Ecto neural progenitor cell (in vitro differentiated cells): ENCODE measurements at regions not wholly inside any gene's neighbourhood (a gene's known extent, or its start where the extent isn't known, plus 50 kb on each side); places are given as distances from the start of the nearest gene placed in this dataset.
"Not testable (repeated sequence)": the region's sequence is repeated elsewhere in the genome, so short reads cannot be mapped to it uniquely, and the experiment has no call there.

ENCODE experiments used
- DNase-seq: peaks from one replicate; pipeline ENCODE4 v3.0.0-alpha.2; 2018; ENCODE audit warnings: low spot score

DNA sequence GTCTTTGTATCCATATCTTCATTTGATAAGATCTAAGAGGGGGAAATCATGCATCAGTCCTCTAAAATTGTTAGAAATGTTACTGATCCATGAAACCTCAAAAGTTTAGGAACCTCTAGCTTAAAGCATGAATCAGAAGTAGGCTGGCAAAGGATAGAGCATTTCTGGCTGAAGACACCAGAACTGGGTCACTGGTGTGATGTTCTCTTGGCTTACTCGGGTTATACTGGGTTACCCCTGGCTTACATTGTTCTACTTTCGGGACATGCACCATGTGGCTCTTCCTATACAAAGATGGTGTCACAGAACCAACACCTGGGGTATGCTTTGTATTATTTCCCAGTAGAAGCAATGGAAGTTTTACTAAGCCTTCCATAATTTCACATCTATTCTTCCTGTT is 83.2 kb upstream of the TNP1 start:
- DNase-seq: no peak

DNA sequence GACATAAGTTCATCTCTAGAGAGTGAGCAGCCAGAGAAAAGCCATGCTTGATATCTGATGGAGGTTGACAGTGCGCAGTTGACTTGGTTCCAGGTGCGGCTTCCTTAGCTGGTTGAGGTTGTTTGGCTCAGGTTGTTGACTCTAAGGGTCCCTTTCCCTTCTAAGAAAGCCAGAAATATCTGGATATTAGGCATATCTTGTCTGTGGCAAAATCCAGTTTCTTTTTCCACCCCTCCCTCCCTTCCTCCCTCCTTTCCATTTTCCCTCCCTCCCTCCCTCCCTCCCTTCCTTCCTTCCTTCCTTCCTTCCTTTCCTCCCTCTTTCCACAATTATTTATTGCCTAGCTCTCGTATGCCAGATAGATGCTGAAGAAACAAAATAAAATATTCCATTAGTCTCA is 82.6 kb upstream of the TNP1 start:
- DNase-seq: no peak

DNA sequence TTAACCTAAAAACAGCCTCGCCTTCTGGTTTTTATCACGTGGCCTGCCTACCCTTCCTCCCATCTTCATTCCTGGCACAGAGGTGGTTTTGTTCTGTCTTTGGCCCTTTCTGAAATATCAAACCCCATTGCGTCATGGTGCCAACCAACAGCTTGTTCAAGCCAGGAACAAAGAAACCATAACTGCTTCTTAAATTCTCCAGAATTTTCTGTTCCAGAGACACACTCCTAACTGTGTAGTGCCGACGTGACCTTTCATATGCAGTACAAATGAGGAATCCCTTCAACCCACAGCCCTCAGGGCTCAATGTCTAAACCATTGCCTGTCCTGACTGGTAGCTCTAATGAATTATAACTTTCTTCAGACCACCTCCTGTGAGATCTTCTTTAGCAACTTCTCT is 82.2 kb upstream of the TNP1 start:
- no peak for DNase-seq

- DNase-seq: no peak
Observed at GRCh38 chr2:216936954-216937357, 77.1 kb upstream of the TNP1 start.

DNA sequence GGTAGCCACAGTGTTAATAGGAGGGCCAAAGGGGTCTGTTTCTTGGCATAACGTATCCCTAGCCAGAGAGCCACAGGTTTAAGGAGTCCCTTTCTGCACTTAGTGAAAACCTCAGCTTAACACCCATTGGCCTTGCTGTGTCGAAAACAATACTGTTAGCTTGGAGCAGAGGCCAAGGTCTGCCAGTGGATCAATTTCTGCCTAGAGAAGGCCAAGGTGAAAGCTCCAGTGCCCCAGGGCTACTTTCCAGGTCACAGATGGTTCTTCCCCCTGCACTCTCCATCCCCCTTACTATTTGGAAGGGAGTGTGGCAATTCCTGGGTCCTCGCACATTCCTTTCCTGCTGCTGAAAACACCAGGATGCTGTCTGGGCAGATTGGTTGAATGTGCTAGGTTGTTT is 74.8 kb upstream of the TNP1 start:
- no peak for DNase-seq

DNA sequence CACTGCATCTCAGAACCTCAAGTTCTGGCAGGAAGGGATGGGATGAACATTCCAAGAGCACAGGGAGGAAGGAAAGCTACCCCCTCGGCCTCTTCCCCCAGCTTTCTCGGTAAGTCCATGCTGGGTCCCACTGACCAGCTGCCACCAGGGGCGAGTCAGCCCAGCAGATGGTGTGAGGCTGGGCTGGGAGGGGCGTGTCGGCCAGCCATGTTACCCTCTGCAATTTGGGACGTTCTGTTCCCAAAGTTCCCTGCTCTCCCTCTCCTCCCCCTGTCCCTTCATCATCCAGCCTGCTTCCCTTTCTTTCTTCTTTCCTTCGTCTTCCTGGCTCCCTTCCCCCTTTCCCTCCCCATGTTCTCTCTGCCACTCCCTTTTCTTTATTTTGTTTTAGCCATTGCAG is 74.3 kb upstream of the TNP1 start:
- no peak for DNase-seq

GRCh38 chr2:216932863-216933548 is 73.1 kb upstream of the TNP1 start:
- DNase-seq: no peak

DNA sequence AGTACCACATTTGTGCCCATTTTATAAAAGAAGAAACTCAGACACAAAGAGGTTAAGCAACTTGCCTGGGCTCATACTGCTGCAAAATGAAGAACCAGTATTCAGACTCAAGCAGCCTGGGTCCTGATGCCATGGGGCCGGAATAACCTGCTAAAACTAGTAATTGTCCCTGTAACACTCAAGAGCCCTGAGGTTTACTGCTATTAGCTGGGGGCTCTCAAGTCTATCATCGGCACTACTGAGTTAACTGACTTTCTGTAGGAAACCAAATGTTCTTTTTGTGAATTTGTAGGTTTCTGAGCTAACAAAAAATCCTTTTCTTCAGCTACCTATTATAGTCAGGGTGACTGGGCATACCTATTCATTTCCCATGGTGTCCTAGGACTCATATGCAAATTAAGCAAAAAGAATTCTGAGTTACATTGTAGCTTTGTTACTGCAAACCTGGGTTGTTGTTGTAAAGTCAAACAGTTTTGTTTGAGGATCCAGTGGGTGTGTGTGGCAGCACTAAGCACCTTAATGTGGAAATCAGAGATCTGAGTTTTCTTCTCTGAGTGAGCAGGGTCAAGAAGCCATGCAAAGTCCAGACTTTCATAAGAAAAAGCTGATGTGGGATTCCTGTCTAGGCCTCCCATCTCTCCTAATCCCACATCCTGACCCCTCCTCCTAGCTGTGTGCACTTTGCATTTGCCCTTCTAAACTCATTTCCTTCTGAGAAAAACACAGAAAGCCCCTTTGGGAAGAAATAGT is 72.4 kb upstream of the TNP1 start:
- DNase-seq: no peak

GRCh38 chr2:216930716-216931115 is 70.9 kb upstream of the TNP1 start:
- DNase-seq: no peak

GRCh38 chr2:216929338-216929737 is 69.5 kb upstream of the TNP1 start:
- DNase-seq: not testable (repeated sequence)

GRCh38 chr2:216927163-216927562 is 67.3 kb upstream of the TNP1 start:
- DNase-seq: no peak

DNA sequence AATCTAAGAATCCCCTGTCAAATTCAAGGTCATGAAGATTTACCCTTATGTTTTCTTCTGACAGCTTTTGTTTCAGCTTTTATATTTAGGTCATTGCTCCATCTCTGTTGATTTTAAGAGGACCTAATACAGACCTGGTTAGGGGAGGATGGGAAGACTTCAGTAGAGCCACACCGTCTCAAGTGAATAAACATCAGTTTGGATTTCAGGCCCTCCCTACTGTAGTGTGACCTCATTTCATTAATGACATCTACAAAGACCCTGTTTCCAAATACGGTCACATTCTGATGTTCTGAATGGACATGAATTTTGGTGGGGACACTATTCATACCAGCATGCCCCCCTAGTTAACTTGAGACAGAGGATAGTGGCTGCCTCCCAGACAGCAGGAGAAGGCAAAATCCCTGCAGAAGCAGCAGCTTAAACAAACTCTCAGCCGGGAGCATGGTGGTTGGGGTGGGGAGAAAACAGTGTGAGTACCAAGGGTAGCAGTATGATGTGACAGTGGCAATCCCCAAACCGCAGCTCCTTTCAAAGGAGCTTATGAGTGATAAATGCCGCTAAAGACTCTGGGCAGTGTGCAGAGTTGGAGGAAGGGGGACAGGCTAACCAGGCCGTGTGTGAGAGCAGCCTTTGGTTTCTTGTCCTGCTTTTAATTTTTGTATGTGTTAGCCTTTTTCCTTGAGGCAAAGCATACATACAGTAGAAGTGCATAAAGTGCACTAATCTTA is 65.9 kb upstream of the TNP1 start:
- no peak for DNase-seq

GRCh38 chr2:216925006-216925405 is 65.1 kb upstream of the TNP1 start:
- no peak for DNase-seq

- DNase-seq: no peak
Observed at GRCh38 chr2:216923706-216924105, 63.8 kb upstream of the TNP1 start.

DNA sequence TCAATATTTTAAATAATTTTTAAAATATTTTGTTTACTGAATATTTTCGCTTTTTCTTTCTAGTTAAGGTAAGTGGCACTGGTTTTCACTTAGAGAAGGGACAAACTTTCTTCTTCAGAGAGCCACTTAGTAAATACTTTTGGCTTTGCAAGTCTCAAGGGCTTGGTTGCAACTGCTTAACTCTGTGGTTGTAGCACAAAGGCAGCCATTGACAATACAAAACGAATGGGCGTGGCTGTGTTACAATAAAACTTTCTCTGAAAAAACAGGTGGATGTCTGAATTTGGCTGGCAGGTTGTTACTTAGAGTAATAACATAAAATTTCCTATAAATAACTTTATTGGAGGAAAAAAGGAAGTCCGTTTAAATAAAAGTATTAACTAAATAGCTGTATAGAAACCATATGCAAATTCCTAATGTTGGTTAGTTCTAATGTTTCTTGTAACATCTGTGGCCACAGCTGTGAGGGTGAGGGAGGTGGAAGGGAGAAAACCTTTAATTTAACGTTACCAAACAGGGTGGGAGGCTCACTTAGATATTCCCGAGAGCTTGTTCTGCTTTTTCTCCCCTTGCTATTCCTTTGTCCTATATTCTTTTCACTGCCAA is 62.4 kb upstream of the TNP1 start:
- DNase-seq: no peak

DNA sequence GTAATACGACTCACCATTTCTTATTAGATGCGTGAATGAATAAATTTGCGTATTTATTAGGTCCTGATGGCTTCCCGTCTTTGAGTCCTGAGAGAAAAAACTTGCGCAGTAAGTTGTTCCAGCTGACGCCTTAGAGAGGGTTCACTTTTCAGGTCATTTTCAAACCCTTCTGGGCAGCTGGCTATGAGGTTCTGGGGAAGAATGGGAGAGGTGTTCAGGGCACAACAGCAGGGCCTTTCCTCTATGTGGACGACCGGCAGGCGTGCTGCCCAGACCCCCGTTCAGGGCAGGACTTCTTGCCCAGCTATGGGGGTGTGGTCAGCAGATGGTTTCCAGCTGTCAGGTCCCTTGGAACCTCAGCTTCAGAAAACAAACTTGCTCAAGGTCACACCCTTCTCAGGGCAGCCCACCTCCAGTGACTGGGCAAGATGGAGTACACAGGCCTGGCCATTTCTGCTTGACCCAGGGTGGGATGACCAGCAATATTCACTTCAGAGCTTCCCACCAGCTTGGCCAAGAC is 61.1 kb upstream of the TNP1 start:
- no peak for DNase-seq

DNA sequence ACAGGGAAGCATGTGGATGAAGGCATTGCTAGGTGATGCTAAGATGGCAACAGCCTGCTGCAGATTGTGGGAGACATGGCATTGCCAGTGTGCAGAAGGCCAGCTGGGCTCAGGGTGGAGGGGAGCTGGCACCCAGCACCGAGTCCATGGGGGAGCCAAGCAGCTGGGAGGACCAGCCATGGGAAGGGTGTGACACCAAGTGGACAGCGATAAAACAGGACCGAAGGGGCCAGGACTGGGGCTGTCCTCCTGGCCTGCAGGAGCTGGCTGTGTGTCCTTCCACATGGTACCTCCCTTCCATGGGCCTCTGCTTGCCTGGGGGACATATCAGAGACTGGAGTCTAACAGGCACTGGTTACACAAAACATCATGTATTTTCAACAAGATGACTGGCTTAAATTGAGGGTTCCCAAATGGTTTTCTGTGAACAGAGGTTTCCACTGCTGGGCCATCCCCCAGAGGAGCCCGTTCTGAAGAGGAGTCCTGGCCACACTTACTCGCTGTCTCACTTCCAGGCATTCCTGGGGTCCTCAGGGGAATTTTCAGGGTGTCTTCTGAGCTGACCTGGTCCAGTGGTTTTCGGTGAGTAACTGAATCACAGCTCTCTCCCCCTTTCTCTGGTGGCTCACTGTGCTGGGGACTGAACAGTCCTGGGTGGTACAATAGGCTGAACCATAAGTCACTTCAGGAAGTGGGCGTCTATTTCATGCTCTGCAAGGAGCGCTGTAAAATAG is 60.4 kb upstream of the TNP1 start:
- DNase-seq: no peak

DNA sequence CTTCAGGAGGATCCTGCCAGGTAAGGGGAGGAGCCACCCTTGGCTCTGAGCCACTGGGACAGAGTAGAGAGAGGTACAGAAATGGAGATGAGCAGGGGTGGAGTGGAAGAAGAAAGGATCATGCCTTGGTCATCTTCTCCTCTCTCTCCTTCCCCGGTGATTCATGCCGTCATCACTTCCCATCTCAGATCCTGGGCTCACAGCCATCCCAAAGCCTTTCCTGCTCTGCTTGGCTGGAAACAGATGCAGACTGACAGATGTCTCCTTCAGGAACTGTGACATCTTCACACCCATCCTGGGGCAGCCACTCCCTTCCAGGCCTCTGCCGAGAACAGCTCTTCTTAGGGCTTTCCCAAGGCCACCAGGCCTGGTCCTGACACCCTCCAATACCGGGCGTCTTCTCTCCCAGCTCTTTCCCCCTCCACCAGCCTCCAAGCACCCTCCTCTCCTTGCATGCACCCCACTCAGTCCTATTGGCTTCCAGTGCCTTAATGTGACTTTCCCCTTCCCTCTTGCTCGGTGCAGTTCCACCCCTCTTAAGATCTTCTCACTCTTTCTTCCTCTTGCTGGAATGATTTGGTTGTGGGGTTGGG is 58.3 kb upstream of the TNP1 start:
- DNase-seq: no peak

DNA sequence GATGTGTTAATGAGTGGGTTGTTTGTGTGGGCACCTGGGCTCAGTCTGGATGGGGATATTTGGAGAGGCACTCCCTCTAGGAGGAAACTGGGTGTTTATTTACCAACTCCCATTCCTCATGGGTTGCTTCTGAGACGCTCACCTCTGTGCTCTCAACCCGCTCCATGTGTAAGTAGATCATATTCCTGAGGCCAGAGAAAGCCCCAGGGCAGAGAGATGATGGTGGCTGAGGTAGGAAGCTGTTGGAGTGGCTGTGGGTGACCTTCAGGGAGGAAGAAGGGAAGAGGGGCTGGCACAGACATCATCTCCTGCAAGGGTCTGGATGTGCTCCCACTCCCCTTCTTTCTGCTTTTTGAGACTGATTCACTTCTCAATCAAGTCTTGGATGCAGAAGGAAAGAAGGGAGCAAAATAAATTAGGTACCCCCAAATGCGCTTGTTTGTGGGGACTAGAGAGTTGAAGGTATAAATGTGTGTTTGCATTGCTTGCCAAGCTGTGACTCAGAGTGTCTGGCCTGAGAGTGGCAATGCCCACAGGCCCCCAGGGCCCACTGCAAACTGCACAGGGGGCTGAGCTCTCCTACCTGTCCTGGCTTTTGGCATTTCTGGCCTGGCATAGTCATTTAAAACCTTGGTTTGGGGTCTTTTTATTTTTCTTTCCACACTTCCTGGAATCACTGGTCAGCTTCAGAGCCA is 57.2 kb upstream of the TNP1 start:
- DNase-seq: no peak

- DNase-seq: no peak
Observed at GRCh38 chr2:216915557-216916150, 55.8 kb upstream of the TNP1 start.
